Thymus (tissue), 11 donors: ENCODE measurements at regions not wholly inside any gene's neighbourhood (a gene's known extent, or its start where the extent isn't known, plus 50 kb on each side); places are given as distances from the start of the nearest gene placed in this dataset.

Source experiments
- DNase-seq, 9 donors: peaks; one replicate each; pipeline ENCODE4 v3.0.0-alpha.2; 2013; ENCODE audit warnings: low spot score in 9 of 9, low read depth in 6 of 9, missing footprints in 1 of 9
- H3K27ac ChIP-seq, 2 donors: one replicate each; pipeline ENCODE4 v1.5.1; 2013; ENCODE audit warnings: control low read depth in 1 of 2, low read depth in 1 of 2, low read length in 1 of 2, mild to moderate bottlenecking in 1 of 2, moderate library complexity in 1 of 2
- H3K27me3 ChIP-seq, 2 donors: one replicate each; pipeline ENCODE4 v1.5.1; 2013; ENCODE audit warnings: low read length in 1 of 2; ENCODE audit not compliant: control insufficient read depth in 2 of 2, insufficient read depth in 1 of 2
- H3K36me3 ChIP-seq, 2 donors: one replicate each; pipeline ENCODE4 v1.5.1; 2013; ENCODE audit warnings: low read length in 1 of 2, mild to moderate bottlenecking in 1 of 2, moderate library complexity in 1 of 2; ENCODE audit not compliant: control insufficient read depth in 2 of 2, insufficient read depth in 2 of 2
- H3K4me1 ChIP-seq, 2 donors: one replicate each; pipeline ENCODE4 v1.5.1; 2013; ENCODE audit warnings: low read length in 2 of 2; ENCODE audit not compliant: control insufficient read depth in 2 of 2, insufficient read depth in 2 of 2
- H3K4me3 ChIP-seq, 2 donors: one replicate each; pipeline ENCODE4 v1.5.1; 2013; ENCODE audit warnings: low read length in 2 of 2, control low read depth in 1 of 2, mild to moderate bottlenecking in 1 of 2
- H3K9me3 ChIP-seq, 2 donors: one replicate each; pipeline ENCODE4 v1.5.1; 2013; ENCODE audit warnings: low read length in 1 of 2, mild to moderate bottlenecking in 1 of 2; ENCODE audit not compliant: control insufficient read depth in 2 of 2, insufficient read depth in 1 of 2
- WGBS: extraction: QIAGEN DNeasy Blood & Tissue Kit; methylation state at CpG from one replicate; pipeline ENCODE4 v1.1.7; 2013; 5-methylcytosine and 5-hydroxymethylcytosine counted together
- donor health status: healthy.

DNA sequence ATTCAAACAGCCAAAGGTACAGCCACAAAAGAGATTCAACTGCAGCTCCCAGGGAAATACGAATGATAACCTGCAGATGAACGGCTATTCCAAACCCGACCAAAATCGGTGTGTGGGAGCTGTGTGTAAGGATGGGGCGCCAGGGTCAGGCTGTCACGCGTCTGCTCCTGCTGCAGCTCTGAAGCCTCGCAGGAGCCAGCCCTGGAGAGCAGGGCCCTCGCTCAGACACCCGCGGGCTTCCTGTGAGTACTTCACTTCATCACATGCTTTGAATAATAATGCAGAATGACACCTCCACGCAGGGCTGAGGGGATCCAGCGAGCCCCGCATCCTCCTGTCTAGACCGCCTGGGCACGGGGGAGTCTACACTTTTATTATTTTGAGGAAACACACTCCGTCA lies 307.5 kb upstream of the IRX2 start:
- no peaks in the 10 kb centered on the region for H3K36me3 ChIP-seq
- H3K27ac ChIP-seq, result no peak overlapping the region
- no peaks in the 10 kb centered on the region for H3K27me3 ChIP-seq
- 68% methylated on average over 17 of the region's 17 CpGs for WGBS
- no peaks in the 10 kb centered on the region for H3K4me1 ChIP-seq
- DNase-seq, result no peak
- peaks cover 3 to 4% of the 10 kb centered on the region in 2 donors for H3K9me3 ChIP-seq
- H3K4me3 ChIP-seq, result no peak overlapping the region

- Histone ChIP-seq H3K27ac (no peak overlapping the region), H3K27me3 (no peaks in the 10 kb centered on the region), H3K4me1 (no peaks in the 10 kb centered on the region), H3K9me3 (peaks cover 3 to 7% of the 10 kb centered on the region in 2 donors), H3K4me3 (no peak overlapping the region), H3K36me3 (no peaks in the 10 kb centered on the region)
- DNase-seq, result no peak
- 52% methylated on average over 10 of the region's 10 CpGs for WGBS
Measured at GRCh38 chr5:3056866-3057265, 305.4 kb upstream of the IRX2 start.

DNA sequence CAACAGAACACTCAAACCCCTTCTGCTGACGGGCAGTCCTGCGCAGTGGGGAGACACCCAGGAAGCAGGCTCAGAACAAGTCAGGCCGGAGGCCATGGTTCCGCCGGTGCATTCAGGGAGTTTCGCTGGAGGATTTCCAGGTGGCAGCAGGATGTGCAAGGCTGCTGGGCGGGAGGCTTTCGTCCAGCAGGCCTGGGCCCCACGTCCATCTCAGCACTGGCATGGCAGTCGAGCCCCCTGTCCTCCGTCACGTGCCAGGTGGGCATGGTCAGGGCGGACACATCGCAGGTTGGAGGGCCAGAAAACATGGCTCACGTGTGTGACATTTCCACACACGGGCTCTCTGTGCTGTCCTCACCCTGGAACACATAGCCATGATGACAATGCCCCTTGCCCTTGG lies 299.9 kb upstream of the IRX2 start:
- no peaks in the 10 kb centered on the region for H3K27me3 ChIP-seq
- peaks cover 0 to 8% of the 10 kb centered on the region in 2 donors for H3K9me3 ChIP-seq
- no peaks in the 10 kb centered on the region for H3K36me3 ChIP-seq
- no peaks in the 10 kb centered on the region for H3K4me1 ChIP-seq
- no peak for DNase-seq
- no peak overlapping the region for H3K27ac ChIP-seq
- 96% methylated on average over 16 of the region's 16 CpGs for WGBS
- no peak overlapping the region for H3K4me3 ChIP-seq

GRCh38 chr5:3050863-3051262 lies 299.4 kb upstream of the IRX2 start:
- Histone ChIP-seq H3K36me3 (no peaks in the 10 kb centered on the region), H3K4me3 (no peak overlapping the region), H3K9me3 (peaks cover 0 to 8% of the 10 kb centered on the region in 2 donors), H3K27me3 (no peaks in the 10 kb centered on the region), H3K4me1 (no peaks in the 10 kb centered on the region), H3K27ac (no peak overlapping the region)
- DNase-seq, result no peak
- WGBS, result 93% methylated on average over 13 of the region's 13 CpGs

DNA sequence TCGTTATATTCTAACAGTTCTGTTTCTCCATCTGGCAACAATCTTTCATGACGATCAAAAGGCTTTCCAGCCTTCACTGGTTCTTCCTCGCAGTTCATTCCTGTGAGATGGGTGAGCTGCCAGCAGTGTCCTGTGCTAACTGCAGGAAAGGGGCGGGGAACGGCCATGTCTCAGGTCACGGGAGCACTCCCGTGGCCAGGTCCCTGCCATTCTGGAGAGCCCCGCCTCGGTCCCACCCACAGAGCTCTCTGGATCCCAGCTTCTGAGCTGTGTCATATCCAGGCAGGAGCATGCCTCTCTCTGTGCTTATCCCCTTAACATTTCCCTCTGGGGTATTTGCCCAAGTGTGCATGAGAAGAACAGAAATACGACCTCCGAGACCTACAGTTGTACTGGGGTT lies 297.8 kb upstream of the IRX2 start:
- H3K27ac ChIP-seq, result no peak overlapping the region
- 90% methylated on average over 11 of the region's 11 CpGs for WGBS
- no peaks in the 10 kb centered on the region for H3K36me3 ChIP-seq
- H3K4me3 ChIP-seq, result no peak overlapping the region
- DNase-seq, result no peak
- no peaks in the 10 kb centered on the region for H3K4me1 ChIP-seq
- no peaks in the 10 kb centered on the region for H3K27me3 ChIP-seq
- H3K9me3 ChIP-seq, result peaks cover 0 to 8% of the 10 kb centered on the region in 2 donors

DNA sequence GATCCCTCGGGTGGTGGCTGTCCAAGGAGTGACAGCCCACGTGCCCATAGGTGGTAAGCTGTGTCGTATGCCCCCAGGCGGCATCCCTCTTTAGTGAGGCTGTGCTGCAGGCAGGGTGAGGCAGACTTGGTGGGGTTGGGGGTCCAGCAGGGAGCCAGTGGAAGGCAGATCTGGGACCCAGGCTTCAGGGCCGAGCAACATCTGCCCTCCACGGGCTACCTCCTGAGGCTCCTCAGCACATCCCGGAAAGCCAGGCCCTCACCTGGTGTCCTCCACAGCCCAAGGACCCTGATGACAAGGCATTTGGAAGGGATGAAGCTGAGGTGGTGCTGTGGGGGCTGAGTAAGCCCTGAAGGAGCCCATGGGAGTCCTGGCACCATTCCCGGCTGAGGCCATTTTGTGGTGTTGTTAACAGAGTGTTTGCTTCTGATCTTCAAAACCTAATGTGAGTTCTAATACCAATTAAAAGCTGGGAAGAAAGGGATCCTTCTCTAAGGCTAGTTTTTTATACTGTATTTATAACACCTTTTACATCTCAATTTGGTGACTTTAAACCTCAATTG lies 295.8 kb upstream of the IRX2 start:
- DNase-seq, result no peak
- H3K9me3 ChIP-seq, result peaks cover 0 to 8% of the 10 kb centered on the region in 2 donors
- no peak overlapping the region for H3K27ac ChIP-seq
- no peaks in the 10 kb centered on the region for H3K36me3 ChIP-seq
- H3K27me3 ChIP-seq, result no peaks in the 10 kb centered on the region
- H3K4me1 ChIP-seq, result no peaks in the 10 kb centered on the region
- no peak overlapping the region for H3K4me3 ChIP-seq
- 93% methylated on average over 8 of the region's 8 CpGs for WGBS

GRCh38 chr5:3043600-3043999 lies 292.1 kb upstream of the IRX2 start:
- Histone ChIP-seq H3K4me1 (no peaks in the 10 kb centered on the region), H3K36me3 (no peaks in the 10 kb centered on the region), H3K27ac (no peak overlapping the region), H3K27me3 (no peaks in the 10 kb centered on the region), H3K4me3 (no peak overlapping the region), H3K9me3 (no peaks in the 10 kb centered on the region)
- no peak for DNase-seq

- 79% methylated on average over 4 of the region's 4 CpGs for WGBS
- Histone ChIP-seq H3K4me1 (no peaks in the 10 kb centered on the region), H3K4me3 (no peak overlapping the region), H3K9me3 (no peaks in the 10 kb centered on the region), H3K36me3 (no peaks in the 10 kb centered on the region), H3K27ac (no peak overlapping the region), H3K27me3 (no peaks in the 10 kb centered on the region)
- DNase-seq, result no peak
Measured at GRCh38 chr5:3041001-3041400, 289.5 kb upstream of the IRX2 start.

DNA sequence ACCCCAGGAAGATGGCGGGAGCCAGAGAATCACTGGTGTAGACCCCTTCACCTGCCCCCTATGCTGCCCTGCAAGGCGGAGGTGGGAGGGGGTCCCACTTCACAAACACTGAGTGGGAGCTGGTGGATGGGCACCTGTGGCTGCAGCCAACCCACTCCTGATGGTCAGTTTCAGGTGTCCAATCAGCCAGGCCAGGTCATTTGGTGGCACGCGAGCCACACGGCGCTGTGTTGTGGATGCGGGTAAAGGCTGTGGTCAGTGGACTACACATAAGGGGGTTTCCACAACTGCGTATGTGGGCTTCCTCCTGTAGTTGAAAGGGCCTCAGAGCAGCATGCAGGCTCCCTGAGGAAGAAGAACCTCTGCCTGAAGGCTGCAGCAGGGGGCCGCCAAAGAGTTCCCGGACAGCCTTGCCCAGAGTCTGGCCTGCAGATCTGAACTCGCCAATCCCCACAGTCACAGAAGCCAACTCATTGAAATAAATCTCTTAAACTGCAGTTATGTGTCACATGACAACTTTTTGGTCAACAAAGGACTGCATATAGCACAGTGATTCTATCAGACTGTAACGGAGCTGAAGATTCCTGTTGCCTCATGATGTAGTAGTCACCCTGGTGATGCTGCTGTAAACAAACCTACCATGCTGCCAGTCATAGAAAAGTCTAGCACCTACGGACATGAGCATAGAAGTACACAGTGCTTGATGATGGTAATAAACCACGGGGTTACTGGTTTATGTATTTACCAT lies 284.7 kb upstream of the IRX2 start:
- Histone ChIP-seq H3K9me3 (peaks cover 0 to 6% of the 10 kb centered on the region in 2 donors), H3K4me3 (no peak overlapping the region), H3K4me1 (no peaks in the 10 kb centered on the region), H3K36me3 (no peaks in the 10 kb centered on the region), H3K27me3 (no peaks in the 10 kb centered on the region), H3K27ac (no peak overlapping the region)
- WGBS, result 88% methylated on average over 14 of the region's 14 CpGs
- no peak for DNase-seq
